Cardiac fibroblast (primary cell): ENCODE measurements at regions not wholly inside any gene's neighbourhood (a gene's known extent, or its start where the extent isn't known, plus 50 kb on each side); places are given as distances from the start of the nearest gene placed in this dataset.
"Not testable (repeated sequence)": the region's sequence is repeated elsewhere in the genome, so short reads cannot be mapped to it uniquely, and the experiment has no call there.

Source experiments
- DNase-seq, 2 donors: peaks; one replicate each; pipeline versions ENCODE4 v3.0.0 to v3.0.0-alpha.2; 2010; ENCODE audit warnings: low read depth in 2 of 2
- H3K4me3 ChIP-seq, 2 donors: replicated peaks in 1 of 2; 1 replicate in 1 of 2; 2 replicates in 1 of 2; pipeline ENCODE4 v1.5.1; 2011; ENCODE audit warnings: low read depth in 2 of 2, low read length in 2 of 2, mild to moderate bottlenecking in 2 of 2, moderate library complexity in 1 of 2
- CTCF ChIP-seq: IDR thresholded peaks from one replicate; pipeline ENCODE4 v1.5.1; 2011; ENCODE audit warnings: low read depth, mild to moderate bottlenecking, low read length, inconsistent platforms

- no peak overlapping the region for H3K4me3 ChIP-seq
- DNase-seq, result no peak
- no peak for TF ChIP-seq CTCF
Measured at GRCh38 chr21:9838738-9839642, 682.4 kb upstream of the TPTE start.

- DNase-seq, H3K4me3 ChIP-seq: not testable (repeated sequence)
Measured at GRCh38 chr21:9844106-9844505, 677.3 kb upstream of the TPTE start.

GRCh38 chr21:9847511-9847910 is 673.9 kb upstream of the TPTE start:
- H3K4me3 ChIP-seq, DNase-seq: not testable (repeated sequence)

GRCh38 chr21:9851166-9851565 is 670.2 kb upstream of the TPTE start:
- not testable (repeated sequence) for DNase-seq, H3K4me3 ChIP-seq

- H3K4me3 ChIP-seq, DNase-seq: not testable (repeated sequence)
Measured at GRCh38 chr21:9851695-9852094, 669.7 kb upstream of the TPTE start.

- not testable (repeated sequence) for H3K4me3 ChIP-seq, DNase-seq
Measured at GRCh38 chr21:9857563-9857962, 663.8 kb upstream of the TPTE start.

GRCh38 chr21:9859865-9860264 is 661.5 kb upstream of the TPTE start:
- not testable (repeated sequence) for H3K4me3 ChIP-seq, DNase-seq

- not testable (repeated sequence) for H3K4me3 ChIP-seq, DNase-seq
Measured at GRCh38 chr21:9862456-9862855, 658.9 kb upstream of the TPTE start.

- not testable (repeated sequence) for DNase-seq, H3K4me3 ChIP-seq
Measured at GRCh38 chr21:9867815-9868214, 653.6 kb upstream of the TPTE start.

- H3K4me3 ChIP-seq, DNase-seq: not testable (repeated sequence)
Measured at GRCh38 chr21:9873096-9873495, 648.3 kb upstream of the TPTE start.

GRCh38 chr21:9874136-9874535 is 647.2 kb upstream of the TPTE start:
- not testable (repeated sequence) for DNase-seq, H3K4me3 ChIP-seq

- not testable (repeated sequence) for H3K4me3 ChIP-seq, DNase-seq
Measured at GRCh38 chr21:9881430-9881829, 640.0 kb upstream of the TPTE start.

GRCh38 chr21:9883047-9883446 is 638.3 kb upstream of the TPTE start:
- not testable (repeated sequence) for H3K4me3 ChIP-seq, DNase-seq

GRCh38 chr21:9883571-9884282 is 637.7 kb upstream of the TPTE start:
- not testable (repeated sequence) for H3K4me3 ChIP-seq, DNase-seq

GRCh38 chr21:9888500-9888899 is 632.9 kb upstream of the TPTE start:
- DNase-seq, H3K4me3 ChIP-seq: not testable (repeated sequence)

GRCh38 chr21:9903579-9903978 is 617.8 kb upstream of the TPTE start:
- H3K4me3 ChIP-seq, DNase-seq: not testable (repeated sequence)

- H3K4me3 ChIP-seq, DNase-seq: not testable (repeated sequence)
Measured at GRCh38 chr21:9914135-9914534, 607.2 kb upstream of the TPTE start.

- DNase-seq, H3K4me3 ChIP-seq: not testable (repeated sequence)
Measured at GRCh38 chr21:9919446-9919845, 601.9 kb upstream of the TPTE start.
